NCI-H748 (cell line): ENCODE measurements at regions not wholly inside any gene's neighbourhood (a gene's known extent, or its start where the extent isn't known, plus 50 kb on each side); places are given as distances from the start of the nearest gene placed in this dataset.

Experiments used
- DNase-seq: peaks from one replicate; lab custom pipeline; 2025; ENCODE audit not compliant: unreplicated experiment; lab: John Stamatoyannopoulos, UW

- DNase-seq: no peak
These were observed 97.3 kb downstream of the ARL6IP6 start for GRCh38 chr2:152815634-152816257.

GRCh38 chr2:152814475-152815030 is 96.1 kb downstream of the ARL6IP6 start:
- no peak for DNase-seq

- DNase-seq: no peak
These were observed 94.9 kb downstream of the ARL6IP6 start for GRCh38 chr2:152813351-152813750.
